Heart right ventricle (tissue), 16 donors: ENCODE measurements at regions not wholly inside any gene's neighbourhood (a gene's known extent, or its start where the extent isn't known, plus 50 kb on each side); places are given as distances from the start of the nearest gene placed in this dataset.

ENCODE experiments used
- ATAC-seq, 8 donors: fragments of 200-7000 bp; cut with Tn5 transposase; one replicate each; pipeline ENCODE4 v1.9.1; 2020; ENCODE audit warnings: mild to moderate bottlenecking in 8 of 8, moderate library complexity in 8 of 8, moderate number of reproducible peaks in 1 of 8
- DNase-seq, 2 donors: peaks; one replicate each; pipeline ENCODE4 v3.0.0-alpha.2; 2020
- H3K27ac ChIP-seq, 10 donors: fragments of 200-600 bp; sonication (generic) in 2 of 10; one replicate each; pipeline versions ENCODE4 v1.5.0 to v1.8.0; 2020 to 2022; ENCODE audit warnings: mild to moderate bottlenecking in 3 of 10
- H3K27me3 ChIP-seq, 7 donors: fragments of 200-600 bp; one replicate each; pipeline ENCODE4 v1.8.0; 2021 to 2022; ENCODE audit warnings: mild to moderate bottlenecking in 2 of 7
- H3K36me3 ChIP-seq, 9 donors: fragments of 200-600 bp; sonication (generic) in 1 of 9; one replicate each; pipeline versions ENCODE4 v1.5.0 to v1.8.0; 2020 to 2022; ENCODE audit warnings: mild to moderate bottlenecking in 2 of 9
- H3K4me1 ChIP-seq, 9 donors: fragments of 200-600 bp; sonication (generic) in 1 of 9; one replicate each; pipeline versions ENCODE4 v1.5.0 to v1.8.0; 2020 to 2022; ENCODE audit warnings: mild to moderate bottlenecking in 4 of 9
- H3K4me3 ChIP-seq, 10 donors: fragments of 200-600 bp; sonication (generic) in 2 of 10; one replicate each; pipeline versions ENCODE4 v1.5.0 to v1.8.0; 2020 to 2022; ENCODE audit warnings: mild to moderate bottlenecking in 7 of 10, moderate library complexity in 2 of 10
- H3K9me3 ChIP-seq, 11 donors: fragments of 200-600 bp in 10 of 11; sonication (generic) in 2 of 11; one replicate each; pipeline versions ENCODE4 v1.5.0 to v1.8.0; 2013 to 2022; ENCODE audit warnings: mild to moderate bottlenecking in 2 of 11, control low read depth in 1 of 11, moderate library complexity in 1 of 11
- WGBS, 2 donors: extraction: QIAGEN DNeasy Blood & Tissue Kit; methylation state at CpG; one replicate each; pipeline ENCODE4 v1.1.7; 2013; ENCODE audit warnings: inconsistent platforms in 1 of 2; 5-methylcytosine and 5-hydroxymethylcytosine counted together
- intact Hi-C, 10 donors: fragments of 100-400 bp; cut with DNase I; formaldehyde crosslinking; loops; one replicate each; pipeline versions ENCODE4 v1.11.1 to v1.14.2; 2022
- TF ChIP-seq, protein P1 (sequence below), 9 donors: fragments of 200-600 bp; sonication (generic) in 2 of 9; IDR thresholded peaks; one replicate each; pipeline versions ENCODE4 v1.5.0 to v1.8.0; 2021 to 2022; ENCODE audit warnings: antibody characterized with exemption in 9 of 9, mild to moderate bottlenecking in 5 of 9, moderate library complexity in 1 of 9
- donor health status: Arrhythmogenic right ventricular cardiomyopathy.
- donor health status: ischemic (EF 13 %, LVEDD 7.1; RV severe dilation, severe dysfunction).
- donor health status: healthy with polysubstance abuse.
- donor health status: DM: no; HTN: yes; CAD: no.
- donor health status: DM: no; HTN: no; CAD: no.
- donor health status: ischemic (EF 25% LVEDD 6.9; RV normal size, moderate dysfunction).
- donor health status: ischemic (EF 25% LVEDD 5.7; RV mildly dilated, moderate dysfunction).
- donor health status: healthy.
- donor health status: DM: yes; HTN: yes; CAD: no.
- donor health status: Ischemic cardiomyopathy.
- donor health status: ischemic (EF 35%, LVEDD 5.7; RV mildly dilated, moderate dysfunction).
- donor health status: nonischemic (EF 11% LVEDD 7.7; RV severe dilation, severe dysfunction).
- donor health status: DM: yes; HTN: yes; CAD: no.
- donor health status: PGD.
- donor health status: ischemic (EF 29% LVEDD 5.4; RV normal size, mild dysfunction).
- donor health status: nonischemic (EF 23%, LVEDD 6.1; RV moderate dilation, normal function).

DNA sequence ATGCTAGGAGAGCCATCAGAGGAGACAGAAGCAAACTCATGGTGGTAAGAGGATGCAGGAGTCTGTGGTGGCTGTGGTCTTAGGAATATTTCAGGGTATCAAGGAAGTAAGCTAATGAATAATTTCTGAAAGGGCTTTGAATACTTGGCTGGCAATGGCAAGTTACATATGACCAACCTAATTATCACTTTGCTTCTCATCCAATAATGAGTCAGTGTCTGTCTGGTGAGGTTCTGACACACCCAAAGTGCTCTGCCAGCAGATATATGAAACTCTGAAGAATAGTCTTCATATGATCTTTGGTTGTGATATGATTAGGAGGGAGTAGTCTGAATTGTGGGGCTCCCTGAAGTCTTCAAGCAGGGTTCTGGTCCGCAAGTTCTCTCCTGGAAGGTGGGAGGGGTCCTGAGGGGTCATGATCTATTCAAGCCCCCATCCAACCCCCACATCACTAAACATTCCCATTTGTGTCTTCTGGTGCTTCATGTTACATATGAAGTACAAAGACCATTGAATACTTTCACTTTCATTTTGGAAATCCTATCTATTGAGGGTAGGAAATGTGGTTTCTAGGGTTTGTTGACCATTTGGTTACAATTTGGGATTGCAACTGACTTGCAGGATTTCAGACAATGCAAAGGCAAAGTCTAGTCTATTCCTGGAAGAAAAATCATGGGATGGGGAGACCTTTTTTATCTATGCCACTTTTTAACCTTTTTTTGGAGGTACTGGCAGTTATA, 199.9 kb upstream of the CDKN2B start:
- Histone ChIP-seq H3K27me3 (no peaks in the 10 kb centered on the region), H3K4me1 (peaks cover 0 to 28% (median 4%) of the 10 kb centered on the region in 9 donors), H3K36me3 (no peaks in the 10 kb centered on the region), H3K4me3 (no peak overlapping the region), H3K27ac (no peak overlapping the region), H3K9me3 (no peaks in the 10 kb centered on the region)
- 96 to 100% methylated on average over 1 of the region's 1 CpG for WGBS, 2 donors
- no peak for ATAC-seq
- TF ChIP-seq, protein P1, sequence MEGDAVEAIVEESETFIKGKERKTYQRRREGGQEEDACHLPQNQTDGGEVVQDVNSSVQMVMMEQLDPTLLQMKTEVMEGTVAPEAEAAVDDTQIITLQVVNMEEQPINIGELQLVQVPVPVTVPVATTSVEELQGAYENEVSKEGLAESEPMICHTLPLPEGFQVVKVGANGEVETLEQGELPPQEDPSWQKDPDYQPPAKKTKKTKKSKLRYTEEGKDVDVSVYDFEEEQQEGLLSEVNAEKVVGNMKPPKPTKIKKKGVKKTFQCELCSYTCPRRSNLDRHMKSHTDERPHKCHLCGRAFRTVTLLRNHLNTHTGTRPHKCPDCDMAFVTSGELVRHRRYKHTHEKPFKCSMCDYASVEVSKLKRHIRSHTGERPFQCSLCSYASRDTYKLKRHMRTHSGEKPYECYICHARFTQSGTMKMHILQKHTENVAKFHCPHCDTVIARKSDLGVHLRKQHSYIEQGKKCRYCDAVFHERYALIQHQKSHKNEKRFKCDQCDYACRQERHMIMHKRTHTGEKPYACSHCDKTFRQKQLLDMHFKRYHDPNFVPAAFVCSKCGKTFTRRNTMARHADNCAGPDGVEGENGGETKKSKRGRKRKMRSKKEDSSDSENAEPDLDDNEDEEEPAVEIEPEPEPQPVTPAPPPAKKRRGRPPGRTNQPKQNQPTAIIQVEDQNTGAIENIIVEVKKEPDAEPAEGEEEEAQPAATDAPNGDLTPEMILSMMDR (IDR thresholded peaks at IDR 0.05): no peak
- no peak for DNase-seq
- intact Hi-C loops: no loop called here

DNA sequence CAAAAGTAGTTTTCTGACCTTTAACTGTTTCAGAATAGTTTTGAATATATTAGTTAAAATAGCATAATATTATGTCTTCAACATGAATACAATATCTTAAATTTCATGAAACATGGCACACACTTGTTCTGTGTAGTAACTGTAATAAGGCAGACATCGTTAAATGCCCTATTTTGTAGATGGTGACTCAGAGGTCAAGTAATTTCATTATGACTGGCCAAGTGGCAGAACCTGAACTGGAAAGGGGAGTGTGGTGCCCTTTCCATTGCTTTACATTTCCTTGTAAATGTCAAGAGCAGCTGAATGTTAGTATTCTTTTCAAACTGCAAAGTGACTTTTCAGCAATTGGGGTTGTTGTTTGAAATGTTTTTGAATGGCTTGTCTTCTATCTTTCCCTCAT, 201.2 kb upstream of the CDKN2B start:
- Histone ChIP-seq H3K4me3 (no peak overlapping the region), H3K9me3 (no peaks in the 10 kb centered on the region), H3K4me1 (peaks cover 0 to 27% (median 4%) of the 10 kb centered on the region in 9 donors), H3K27ac (no peak overlapping the region), H3K36me3 (no peaks in the 10 kb centered on the region), H3K27me3 (peaks cover 0 to 1% (median 0%) of the 10 kb centered on the region in 7 donors)
- intact Hi-C loops: loop anchor here in 2 of 10 donors (10.0 kb wide), 2 partner anchors 45 to 165 kb away; no protein-coding TSS in a partner anchor
- no peak for DNase-seq
- 72 to 74% methylated on average over 1 of the region's 1 CpG for WGBS, 2 donors
- no peak for ATAC-seq
- TF ChIP-seq, protein P1 (IDR thresholded peaks at IDR 0.05): no peak

DNA sequence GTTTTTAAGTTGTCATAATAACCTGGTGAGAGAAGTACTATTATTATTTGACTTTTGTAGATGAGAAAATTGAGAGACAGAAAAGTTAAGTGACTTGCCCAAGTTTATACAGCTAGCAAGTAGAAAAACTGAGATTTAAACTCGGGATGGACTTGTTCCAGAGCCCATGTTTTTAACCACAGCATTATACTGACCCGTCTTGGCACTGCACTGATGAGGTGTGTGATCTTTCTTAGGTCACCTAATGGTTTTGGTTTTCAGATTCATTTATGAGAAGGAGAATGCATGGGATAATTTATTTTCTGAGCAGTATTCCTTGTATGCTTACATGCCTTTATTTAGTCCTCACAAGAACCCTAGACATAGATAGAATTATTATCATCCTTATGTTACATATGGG, 201.8 kb upstream of the CDKN2B start:
- Histone ChIP-seq H3K4me1 (peaks cover 0 to 27% (median 4%) of the 10 kb centered on the region in 9 donors), H3K36me3 (no peaks in the 10 kb centered on the region), H3K9me3 (no peaks in the 10 kb centered on the region), H3K27me3 (peaks cover 0 to 4% (median 0%) of the 10 kb centered on the region in 7 donors), H3K27ac (peak overlapping the region in 2 of 10 donors; percentile 25 to 51), H3K4me3 (no peak overlapping the region)
- no peak for ATAC-seq
- WGBS, 2 donors: 85% methylated on average over 2 of the region's 2 CpGs
- intact Hi-C loops: loop anchor here in 2 of 10 donors (10.0 kb wide), 2 partner anchors 46 to 166 kb away; no protein-coding TSS in a partner anchor
- no peak for DNase-seq
- TF ChIP-seq, protein P1 (IDR thresholded peaks at IDR 0.05): no peak

DNA sequence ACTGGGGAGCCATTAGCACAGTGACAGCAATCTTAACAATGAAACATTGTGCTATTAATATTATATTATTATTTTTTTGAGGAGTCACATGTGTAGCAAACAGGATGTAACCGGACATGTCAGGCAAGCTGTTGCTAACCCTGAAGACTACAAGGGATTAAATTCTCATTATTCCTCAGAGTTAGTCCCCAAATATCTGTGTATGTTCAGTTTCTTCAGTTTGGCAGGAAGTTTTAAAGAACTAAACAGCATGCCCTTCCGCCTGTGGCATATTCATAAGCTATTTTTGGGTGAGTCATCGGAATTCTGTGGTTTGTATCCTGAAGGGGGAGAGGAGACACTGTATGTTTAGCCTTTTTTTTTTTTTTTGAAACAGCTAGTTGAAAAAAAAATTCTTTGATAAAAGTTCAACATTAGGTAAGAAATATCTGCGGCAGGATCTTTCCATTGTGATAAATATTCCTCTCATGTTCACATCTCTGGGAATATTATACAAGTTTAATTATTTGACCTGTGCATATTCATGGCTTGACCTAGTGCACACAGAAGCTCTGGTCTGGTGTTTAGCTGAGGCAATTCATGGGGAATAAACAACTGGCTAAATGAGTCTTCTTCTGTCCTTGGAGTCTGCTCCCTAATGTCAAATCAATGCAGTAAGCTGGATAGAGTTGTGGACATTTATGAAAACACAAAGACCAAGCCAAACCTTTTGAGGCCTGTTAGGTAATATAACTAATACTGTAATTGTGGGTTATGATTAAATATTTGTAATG, 202.7 kb upstream of the CDKN2B start:
- Histone ChIP-seq H3K9me3 (no peaks in the 10 kb centered on the region), H3K27ac (peak overlapping the region in 3 of 10 donors; percentile 25 to 51 (median 39)), H3K4me1 (peaks cover 0 to 27% (median 4%) of the 10 kb centered on the region in 9 donors), H3K27me3 (peaks cover 0 to 4% (median 0%) of the 10 kb centered on the region in 7 donors), H3K4me3 (no peak overlapping the region), H3K36me3 (no peaks in the 10 kb centered on the region)
- WGBS, 2 donors: 40 to 48% methylated on average over 4 of the region's 4 CpGs
- TF ChIP-seq, protein P1 (IDR thresholded peaks at IDR 0.05): no peak
- ATAC-seq (peak in 4 of 8 donors; percentile 46 to 58 (median 54)), DNase-seq (no peak)
- intact Hi-C loops: loop anchor here in 2 of 10 donors (10.0 kb wide), 2 partner anchors 47 to 167 kb away; no protein-coding TSS in a partner anchor
